Adrenal gland (tissue), 9 donors: ENCODE measurements at regions not wholly inside any gene's neighbourhood (a gene's known extent, or its start where the extent isn't known, plus 50 kb on each side); places are given as distances from the start of the nearest gene placed in this dataset.
"Not testable (repeated sequence)": the region's sequence is repeated elsewhere in the genome, so short reads cannot be mapped to it uniquely, and the experiment has no call there.

Experiments
- DNase-seq, 7 donors: peaks; one replicate each; pipeline ENCODE4 v3.0.0-alpha.2; 2019 to 2020
- H3K27ac ChIP-seq, 5 donors: fragments of 200-600 bp; sonication (generic) in 4 of 5; 1 replicate in 3 of 5; 2 replicates in 2 of 5; pipeline versions ENCODE4 v1.5.1 to v1.8.0; 2016 to 2020; ENCODE audit warnings: mild to moderate bottlenecking in 1 of 5
- H3K27me3 ChIP-seq: fragments of 200-600 bp; 2 replicates; pipeline ENCODE4 v1.8.0; 2021
- H3K36me3 ChIP-seq, 2 donors: fragments of 200-600 bp; replicated peaks in 1 of 2; 1 replicate in 1 of 2; 2 replicates in 1 of 2; pipeline versions ENCODE4 v1.5.1 to v1.8.0; 2018 to 2022
- H3K4me1 ChIP-seq, 2 donors: fragments of 200-600 bp; replicated peaks in 1 of 2; 1 replicate in 1 of 2; 2 replicates in 1 of 2; pipeline versions ENCODE4 v1.5.1 to v1.8.0; 2018 to 2021
- H3K4me3 ChIP-seq, 4 donors: fragments of 200-600 bp; sonication (generic) in 3 of 4; one replicate each; pipeline ENCODE4 v1.5.1; 2016 to 2018
- H3K9me3 ChIP-seq, 3 donors: fragments of 200-600 bp; sonication (generic) in 1 of 3; replicated peaks in 1 of 3; 1 replicate in 2 of 3; 2 replicates in 1 of 3; pipeline versions ENCODE4 v1.5.1 to v1.8.0; 2016 to 2021
- POLR2A ChIP-seq, 2 donors: fragments of 450-650 bp; IDR thresholded peaks; one replicate each; pipeline ENCODE4 v1.6.1; 2017; ENCODE audit warnings: antibody characterized with exemption in 2 of 2, mild to moderate bottlenecking in 2 of 2, moderate library complexity in 1 of 2
- WGBS, 4 donors: extraction: QIAGEN DNeasy Blood & Tissue Kit in 2 of 4; methylation state at CpG; one replicate each; pipeline versions ENCODE4 v1.1.5 to v1.1.7; 2013 to 2017; 5-methylcytosine and 5-hydroxymethylcytosine counted together
- intact Hi-C, 2 donors: fragments of 100-400 bp; cut with DNase I; formaldehyde crosslinking; loops; one replicate each; pipeline versions ENCODE4 v1.14.1 to v1.15.0; 2022 to 2023
- TF ChIP-seq, protein P1 (sequence below), 6 experiments: fragments of 450-650 bp in 4 of 6; fragments of 200-600 bp in 2 of 6; sonication (generic) in 1 of 6; IDR thresholded peaks; 1 replicate in 5 of 6; 2 replicates in 1 of 6; pipeline versions ENCODE4 v1.5.1 to v1.8.0; 2016 to 2021; ENCODE audit warnings: antibody characterized with exemption in 6 of 6, mild to moderate bottlenecking in 2 of 6, moderate library complexity in 1 of 6
- donor health status: healthy with polysubstance abuse.
- donor health status: Bipolar disorder and iron deficiency.
- donor health status: DM: yes; HTN: yes; CAD: no.
- donor health status: DM: no; HTN: no; CAD: no.
- donor health status: DM: no; HTN: no; CAD: no.

- WGBS, 4 donors: 92 to 95% (median 94%) methylated on average over 5 of the region's 5 CpGs
- H3K4me3 ChIP-seq: no peak overlapping the region
- H3K4me1 ChIP-seq: peaks cover 7 to 8% of the 10 kb centered on the region in 2 donors
- no peak overlapping the region for H3K27ac ChIP-seq
- no peaks in the 10 kb centered on the region for H3K9me3 ChIP-seq
- intact Hi-C loops: no loop called here
- no peaks in the 10 kb centered on the region for H3K36me3 ChIP-seq
- no peak for TF ChIP-seq POLR2A (IDR thresholded peaks at IDR 0.05)
- TF ChIP-seq, protein P1, sequence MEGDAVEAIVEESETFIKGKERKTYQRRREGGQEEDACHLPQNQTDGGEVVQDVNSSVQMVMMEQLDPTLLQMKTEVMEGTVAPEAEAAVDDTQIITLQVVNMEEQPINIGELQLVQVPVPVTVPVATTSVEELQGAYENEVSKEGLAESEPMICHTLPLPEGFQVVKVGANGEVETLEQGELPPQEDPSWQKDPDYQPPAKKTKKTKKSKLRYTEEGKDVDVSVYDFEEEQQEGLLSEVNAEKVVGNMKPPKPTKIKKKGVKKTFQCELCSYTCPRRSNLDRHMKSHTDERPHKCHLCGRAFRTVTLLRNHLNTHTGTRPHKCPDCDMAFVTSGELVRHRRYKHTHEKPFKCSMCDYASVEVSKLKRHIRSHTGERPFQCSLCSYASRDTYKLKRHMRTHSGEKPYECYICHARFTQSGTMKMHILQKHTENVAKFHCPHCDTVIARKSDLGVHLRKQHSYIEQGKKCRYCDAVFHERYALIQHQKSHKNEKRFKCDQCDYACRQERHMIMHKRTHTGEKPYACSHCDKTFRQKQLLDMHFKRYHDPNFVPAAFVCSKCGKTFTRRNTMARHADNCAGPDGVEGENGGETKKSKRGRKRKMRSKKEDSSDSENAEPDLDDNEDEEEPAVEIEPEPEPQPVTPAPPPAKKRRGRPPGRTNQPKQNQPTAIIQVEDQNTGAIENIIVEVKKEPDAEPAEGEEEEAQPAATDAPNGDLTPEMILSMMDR (IDR thresholded peaks at IDR 0.05): no peak
- H3K27me3 ChIP-seq: no peaks in the 10 kb centered on the region
- DNase-seq: no peak
Observed at GRCh38 chr7:138317044-138317596, 142.9 kb upstream of the TRIM24 start.

DNA sequence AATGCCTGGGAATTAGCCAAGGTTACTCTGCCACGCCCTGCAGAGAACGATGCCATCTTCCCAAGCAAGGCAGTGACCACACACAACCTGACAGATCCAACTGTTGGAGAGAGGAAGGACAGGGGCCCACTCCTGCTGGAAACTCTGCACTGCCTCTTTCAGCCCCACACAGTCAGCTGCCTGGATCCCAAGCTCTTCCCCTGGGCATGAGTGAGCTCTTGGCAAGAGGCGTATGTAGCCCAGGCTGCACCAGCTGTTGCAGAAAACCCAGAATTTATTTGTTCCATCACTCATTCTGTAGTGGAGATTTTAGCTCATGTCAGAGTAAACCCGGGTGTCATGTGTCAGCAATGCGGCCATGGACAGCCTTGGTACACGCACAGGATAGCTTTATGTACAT lies 135.1 kb upstream of the TRIM24 start:
- TF ChIP-seq, protein P1 (IDR thresholded peaks at IDR 0.05): no peak
- TF ChIP-seq POLR2A (IDR thresholded peaks at IDR 0.05): no peak
- Histone ChIP-seq H3K27me3 (no peaks in the 10 kb centered on the region), H3K4me3 (no peak overlapping the region), H3K36me3 (no peaks in the 10 kb centered on the region), H3K4me1 (no peaks in the 10 kb centered on the region), H3K27ac (no peak overlapping the region), H3K9me3 (peaks cover 0 to 4% (median 0%) of the 10 kb centered on the region in 3 donors)
- DNase-seq: no peak
- intact Hi-C loops: no loop called here
- WGBS, 4 donors: 85 to 90% (median 87%) methylated on average over 5 to 6 of the region's 6 CpGs

GRCh38 chr7:138325434-138325833 lies 134.6 kb upstream of the TRIM24 start:
- Histone ChIP-seq H3K27ac (no peak overlapping the region), H3K9me3 (peaks cover 0 to 4% (median 0%) of the 10 kb centered on the region in 3 donors), H3K4me1 (no peaks in the 10 kb centered on the region), H3K36me3 (no peaks in the 10 kb centered on the region), H3K4me3 (no peak overlapping the region), H3K27me3 (no peaks in the 10 kb centered on the region)
- TF ChIP-seq POLR2A (IDR thresholded peaks at IDR 0.05): no peak
- TF ChIP-seq, protein P1 (IDR thresholded peaks at IDR 0.05): no peak
- intact Hi-C loops: no loop called here
- WGBS, 4 donors: 82 to 92% (median 87%) methylated on average over 4 of the region's 4 CpGs
- no peak for DNase-seq

- no peak for DNase-seq
- intact Hi-C loops: no loop called here
- Histone ChIP-seq H3K4me3 (no peak overlapping the region), H3K9me3 (peaks cover 0 to 4% (median 0%) of the 10 kb centered on the region in 3 donors), H3K27ac (no peak overlapping the region), H3K27me3 (no peaks in the 10 kb centered on the region), H3K4me1 (no peaks in the 10 kb centered on the region), H3K36me3 (no peaks in the 10 kb centered on the region)
- 73 to 94% (median 88%) methylated on average over 2 of the region's 2 CpGs for WGBS, 4 donors
- no peak for TF ChIP-seq POLR2A (IDR thresholded peaks at IDR 0.05)
- TF ChIP-seq, protein P1 (IDR thresholded peaks at IDR 0.05): no peak
Observed at GRCh38 chr7:138328215-138328614, 131.8 kb upstream of the TRIM24 start.

DNA sequence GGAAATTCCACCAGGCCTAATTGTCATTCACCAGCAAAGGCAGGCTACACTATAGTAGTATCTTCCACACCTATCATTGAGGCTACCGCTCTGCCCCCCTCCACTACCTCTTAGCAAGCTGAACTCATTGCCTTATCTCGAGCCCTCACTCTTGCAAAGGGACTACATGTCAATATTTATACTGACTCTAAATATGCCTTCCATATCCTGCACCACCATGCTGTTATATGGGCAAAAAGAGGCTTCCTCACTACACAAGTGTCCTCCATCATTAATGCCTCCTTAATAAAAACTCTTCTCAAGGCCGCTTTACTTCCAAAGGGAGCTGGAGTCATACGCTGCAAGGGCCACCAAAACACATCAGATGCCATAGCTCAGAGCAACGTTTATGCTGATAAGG lies 127.2 kb upstream of the TRIM24 start:
- H3K27ac ChIP-seq, H3K4me3 ChIP-seq, H3K36me3 ChIP-seq, DNase-seq, intact Hi-C loops, H3K9me3 ChIP-seq, H3K4me1 ChIP-seq, H3K27me3 ChIP-seq: not testable (repeated sequence)
- WGBS, 4 donors: 89 to 93% (median 90%) methylated on average over 5 of the region's 5 CpGs
